H1 (cell line): ENCODE measurements at regions not wholly inside any gene's neighbourhood (a gene's known extent, or its start where the extent isn't known, plus 50 kb on each side); places are given as distances from the start of the nearest gene placed in this dataset.

Experiments used
- CTCF ChIA-PET: fragments of 300-600 bp; sonication (Branson Sonifier 250); formaldehyde crosslinking; loops from one replicate; lab custom pipeline; 2021; ENCODE audit not compliant: partially characterized antibody; lab: Charles Lee
- POLR2A ChIA-PET: fragments of 300-600 bp; sonication (Branson Sonifier 250); formaldehyde crosslinking; loops from one replicate; lab custom pipeline; 2021; ENCODE audit warnings: inconsistent platforms; ENCODE audit not compliant: partially characterized antibody; lab: Charles Lee
- DNase-seq, 2 experiments: peaks; one replicate each; pipeline versions ENCODE4 v3.0.0 to v3.0.0-alpha.2; 2010 to 2022; ENCODE audit warnings: low spot score in 2 of 2, low read depth in 1 of 2, mixed read lengths in 1 of 2
- FAIRE-seq: peaks from 2 replicates; lab custom pipeline; 2011; peaks lifted over from hg19 to GRCh38; lab: Jason Lieb, UNC
- H2AFZ ChIP-seq: 2 replicates; pipeline ENCODE4 v1.8.1; 2012; ENCODE audit warnings: low read length, inconsistent platforms
- H2AK5ac ChIP-seq: 2 replicates; pipeline ENCODE4 v1.6.1; 2013; ENCODE audit warnings: low read depth, low read length
- H2BK120ac ChIP-seq: replicated peaks from 2 replicates; pipeline ENCODE3; 2013; ENCODE audit warnings: low read depth, low read length, inconsistent platforms
- H2BK12ac ChIP-seq: 2 replicates; pipeline ENCODE4 v1.6.1; 2013; ENCODE audit warnings: low read depth, low read length
- H2BK15ac ChIP-seq: 2 replicates; pipeline ENCODE4 v1.6.1; 2013; ENCODE audit warnings: low read length
- H2BK20ac ChIP-seq: 2 replicates; pipeline ENCODE4 v1.6.1; 2013; ENCODE audit warnings: low read length
- H2BK5ac ChIP-seq: 2 replicates; pipeline ENCODE4 v1.6.1; 2013; ENCODE audit warnings: low read depth, low read length
- H3K14ac ChIP-seq: 2 replicates; pipeline ENCODE4 v1.6.1; 2013; ENCODE audit warnings: inconsistent platforms; ENCODE audit not compliant: insufficient read length
- H3K18ac ChIP-seq: 2 replicates; pipeline ENCODE4 v1.6.1; 2013; ENCODE audit warnings: low read length; ENCODE audit errors: extremely low read depth
- H3K23ac ChIP-seq: 2 replicates; pipeline ENCODE4 v1.6.1; 2013; ENCODE audit warnings: inconsistent platforms; ENCODE audit not compliant: insufficient read length
- H3K23me2 ChIP-seq: 2 replicates; pipeline ENCODE4 v1.6.1; 2013; ENCODE audit warnings: low read depth, low read length
- H3K27ac ChIP-seq: 2 replicates; pipeline ENCODE4 v1.6.1; 2011; ENCODE audit warnings: low read depth, low read length, inconsistent platforms
- H3K27me3 ChIP-seq, 4 experiments: replicated peaks in 1 of 4; 1 replicate in 1 of 4; 2 replicates in 3 of 4; pipeline versions ENCODE4 v1.6.1 to v1.8.1; 2011 to 2013; ENCODE audit warnings: low read length in 3 of 4, mild to moderate bottlenecking in 3 of 4, inconsistent platforms in 2 of 4, mixed read lengths in 2 of 4, moderate library complexity in 1 of 4; ENCODE audit not compliant: control insufficient read depth in 3 of 4, insufficient read depth in 3 of 4; ENCODE audit errors: extremely low read depth in 1 of 4
- H3K36me3 ChIP-seq, 4 experiments: 2 replicates each; pipeline versions ENCODE4 v1.6.1 to v1.8.1; 2011 to 2013; ENCODE audit warnings: mild to moderate bottlenecking in 4 of 4, low read length in 3 of 4, moderate library complexity in 2 of 4, control low read depth in 1 of 4, inconsistent platforms in 1 of 4; ENCODE audit not compliant: insufficient read depth in 4 of 4, control insufficient read depth in 2 of 4
- H3K4ac ChIP-seq: replicated peaks from 2 replicates; pipeline ENCODE3; 2013; ENCODE audit warnings: low read length, low read depth, mixed read lengths, inconsistent platforms; ENCODE audit not compliant: insufficient read length
- H3K4me1 ChIP-seq, 4 experiments: replicated peaks in 1 of 4; 1 replicate in 1 of 4; 2 replicates in 3 of 4; pipeline versions ENCODE4 v1.6.1 to v1.8.1; 2011 to 2013; ENCODE audit warnings: low read length in 3 of 4, inconsistent platforms in 2 of 4, mixed read lengths in 1 of 4; ENCODE audit not compliant: insufficient read depth in 4 of 4, control insufficient read depth in 3 of 4
- H3K4me2 ChIP-seq, 2 experiments: 2 replicates each; pipeline versions ENCODE4 v1.6.1 to v1.8.1; 2011 to 2013; ENCODE audit warnings: low read depth in 2 of 2, low read length in 2 of 2, control low read depth in 1 of 2, inconsistent platforms in 1 of 2, mild to moderate bottlenecking in 1 of 2; ENCODE audit not compliant: insufficient read depth in 1 of 2
- H3K4me3 ChIP-seq, 4 experiments: fragments of 200-600, 300-600 bp in 1 of 4; sonication (generic), shearing (Covaris generic), sonication (Bioruptor Twin) in 1 of 4; 2 replicates each; pipeline versions ENCODE4 v1.5.1 to v1.8.1; 2011 to 2016; ENCODE audit warnings: low read length in 4 of 4, low read depth in 3 of 4, control low read depth in 2 of 4, inconsistent platforms in 2 of 4, mild to moderate bottlenecking in 2 of 4, mixed read lengths in 1 of 4, moderate library complexity in 1 of 4; ENCODE audit not compliant: insufficient read depth in 2 of 4; ENCODE audit errors: extremely low read depth in 1 of 4
- H3K56ac ChIP-seq: replicated peaks from 2 replicates; pipeline ENCODE3; 2013; ENCODE audit warnings: low read depth, mild to moderate bottlenecking, mixed read lengths, low read length, inconsistent platforms; ENCODE audit not compliant: insufficient read length
- H3K79me1 ChIP-seq: 2 replicates; pipeline ENCODE4 v1.6.1; 2013; ENCODE audit warnings: low read depth, low read length, control low read depth
- H3K79me2 ChIP-seq, 2 experiments: 2 replicates each; pipeline versions ENCODE4 v1.6.1 to v1.8.1; 2012 to 2013; ENCODE audit warnings: low read length in 2 of 2, mild to moderate bottlenecking in 2 of 2, inconsistent platforms in 1 of 2; ENCODE audit not compliant: insufficient read depth in 2 of 2, control insufficient read depth in 1 of 2
- H3K9ac ChIP-seq, 4 experiments: replicated peaks in 1 of 4; 1 replicate in 1 of 4; 2 replicates in 3 of 4; pipeline versions ENCODE4 v1.6.1 to v1.8.1; 2011 to 2013; ENCODE audit warnings: low read depth in 3 of 4, low read length in 3 of 4, control low read depth in 2 of 4, mild to moderate bottlenecking in 2 of 4, moderate library complexity in 2 of 4, inconsistent platforms in 1 of 4; ENCODE audit errors: extremely low read depth in 1 of 4
- H3K9me3 ChIP-seq, 2 experiments: 2 replicates each; pipeline versions ENCODE4 v1.6.1 to v1.8.1; 2012 to 2013; ENCODE audit warnings: mild to moderate bottlenecking in 2 of 2, moderate library complexity in 2 of 2, control low read depth in 1 of 2, inconsistent platforms in 1 of 2, low read depth in 1 of 2, low read length in 1 of 2, mixed read lengths in 1 of 2; ENCODE audit not compliant: insufficient read depth in 2 of 2
- H4K20me1 ChIP-seq, 2 experiments: replicated peaks in 1 of 2; 2 replicates each; pipeline versions ENCODE3 to v1.8.1; 2011 to 2013; ENCODE audit warnings: inconsistent platforms in 2 of 2, low read length in 2 of 2, mild to moderate bottlenecking in 1 of 2; ENCODE audit not compliant: insufficient read depth in 2 of 2, control insufficient read depth in 1 of 2
- H4K5ac ChIP-seq: 2 replicates; pipeline ENCODE4 v1.6.1; 2013; ENCODE audit warnings: low read length, low read depth, mixed read lengths, inconsistent platforms; ENCODE audit not compliant: insufficient read length
- H4K8ac ChIP-seq: 2 replicates; pipeline ENCODE4 v1.8.0; 2013; ENCODE audit warnings: mild to moderate bottlenecking, moderate library complexity, low read length, inconsistent platforms; ENCODE audit not compliant: insufficient read depth; ENCODE audit errors: extremely low read depth
- H4K91ac ChIP-seq: replicated peaks from 2 replicates; pipeline ENCODE3; 2013; ENCODE audit warnings: low read length, mixed read lengths, inconsistent platforms; ENCODE audit not compliant: insufficient read length
- BACH1 ChIP-seq: IDR thresholded peaks from 2 replicates; pipeline ENCODE4 v1.6.1; 2012; ENCODE audit warnings: low read length, improper control_type of control experiment
- CHD2 ChIP-seq: IDR thresholded peaks from 2 replicates; pipeline ENCODE4 v1.6.1; 2012; ENCODE audit warnings: low read length, improper control_type of control experiment
- EGR1 ChIP-seq: IDR thresholded peaks from 2 replicates; pipeline ENCODE4 v1.6.1; 2011; ENCODE audit warnings: low read depth, low read length, borderline replicate concordance
- GTF2F1 ChIP-seq: IDR thresholded peaks from 2 replicates; pipeline ENCODE4 v1.6.1; 2012; ENCODE audit warnings: low read depth, low read length, improper control_type of control experiment, borderline replicate concordance
- MAX ChIP-seq: IDR thresholded peaks from 2 replicates; pipeline ENCODE4 v1.6.1; 2012; ENCODE audit warnings: inconsistent platforms
- RAD21 ChIP-seq, 2 experiments: IDR thresholded peaks in 1 of 2; conservative IDR thresholded peaks in 1 of 2; 2 replicates each; pipeline ENCODE4 v1.6.1; 2011; ENCODE audit warnings: low read depth in 2 of 2, low read length in 2 of 2, improper control_type of control experiment in 1 of 2, inconsistent platforms in 1 of 2, mild to moderate bottlenecking in 1 of 2, moderate library complexity in 1 of 2
- RFX5 ChIP-seq: IDR thresholded peaks from 2 replicates; pipeline ENCODE4 v1.6.1; 2011; ENCODE audit warnings: low read depth, low read length, improper control_type of control experiment, borderline replicate concordance
- TBP ChIP-seq: IDR thresholded peaks from 2 replicates; pipeline ENCODE4 v1.6.1; 2011; ENCODE audit warnings: low read depth, low read length, improper control_type of control experiment
- WGBS, 2 experiments: shearing (Covaris generic) in 1 of 2; methylation state at CpG; one replicate each; pipeline versions ENCODE4 v1.1.6 to v1.1.7; 2013 to 2015; ENCODE audit warnings: low lambda C conversion rate in 2 of 2, mixed read lengths in 2 of 2, inconsistent platforms in 1 of 2, low coverage in 1 of 2, missing lambda C conversion rate in 1 of 2; ENCODE audit not compliant: insufficient replicate concordance in 2 of 2, insufficient coverage in 1 of 2, insufficient read length in 1 of 2; ENCODE audit errors: extremely low coverage in 1 of 2, missing lambda C conversion rate in 1 of 2; 5-methylcytosine and 5-hydroxymethylcytosine counted together

- Histone ChIP-seq H3K23ac (no peak overlapping the region), H3K79me1 (no peaks in the 10 kb centered on the region), H3K14ac (no peak overlapping the region), H3K23me2 (no peaks in the 10 kb centered on the region), H4K8ac (no peak overlapping the region), H2BK15ac (no peak overlapping the region), H2AK5ac (no peak overlapping the region), H3K27me3 (no peaks in the 10 kb centered on the region), H2BK20ac (no peak overlapping the region), H3K9me3 (peaks cover 10 to 20% of the 10 kb centered on the region in 2 experiments; a peak in 3 of 4 replicates), H3K36me3 (no peaks in the 10 kb centered on the region; a peak in 2 of 8 replicates), H3K4me2 (no peak overlapping the region), H3K18ac (no peak overlapping the region), H4K91ac (no peak overlapping the region), H2BK12ac (no peak overlapping the region), H2AFZ (no peak overlapping the region), H3K4me3 (no peak overlapping the region), H4K5ac (no peak overlapping the region), H2BK120ac (no peak overlapping the region), H3K4ac (no peak overlapping the region), H4K20me1 (no peaks in the 10 kb centered on the region), H3K79me2 (no peaks in the 10 kb centered on the region), H3K27ac (no peak overlapping the region), H3K9ac (no peak overlapping the region), H2BK5ac (no peak overlapping the region), H3K56ac (no peak overlapping the region), H3K4me1 (no peaks in the 10 kb centered on the region)
- WGBS, 2 experiments = 88% methylated on average over 1 of the region's 1 CpG; no CpG with 5 or more reads in 1 of the 2 experiments
- CTCF ChIA-PET = no interaction called here
- POLR2A ChIA-PET = no interaction called here
- FAIRE-seq (no peak), DNase-seq (no peak)
- TF ChIP-seq CHD2 (no peak), GTF2F1 (no peak), TBP (no peak), BACH1 (no peak), MAX (no peak), EGR1 (no peak), RAD21 (IDR thresholded peaks at IDR 0.05 in 1 of 2, conservative IDR thresholded peaks at IDR 0.05 in 1 of 2; ENCODE audit: low read depth in 2 of 2, low read length in 2 of 2) (no peak), RFX5 (no peak)
These were observed 63.7 kb upstream of the PRR16 start for GRCh38 chr5:120400356-120400755.
